Neuronal stem cell (in vitro differentiated cells): ENCODE measurements at regions not wholly inside any gene's neighbourhood (a gene's known extent, or its start where the extent isn't known, plus 50 kb on each side); places are given as distances from the start of the nearest gene placed in this dataset.

Experiments used
- DNase-seq: peaks from one replicate; pipeline ENCODE4 v3.0.0-alpha.2; 2013; ENCODE audit warnings: low spot score
- H2AFZ ChIP-seq: one replicate; pipeline ENCODE4 v1.6.1; 2013; ENCODE audit warnings: mild to moderate bottlenecking, low read length, inconsistent platforms
- H2AK5ac ChIP-seq: 2 replicates; pipeline ENCODE4 v1.6.1; 2013; ENCODE audit warnings: low read depth, mild to moderate bottlenecking, inconsistent platforms, low read length, moderate library complexity, mixed read lengths
- H2BK120ac ChIP-seq: 2 replicates; pipeline ENCODE4 v1.6.1; 2013; ENCODE audit warnings: low read depth, mild to moderate bottlenecking, inconsistent platforms, low read length, moderate library complexity, mixed read lengths
- H2BK12ac ChIP-seq: one replicate; pipeline ENCODE4 v1.6.1; 2013; ENCODE audit warnings: low read length, inconsistent platforms
- H2BK15ac ChIP-seq: 2 replicates; pipeline ENCODE4 v1.6.1; 2013; ENCODE audit warnings: mild to moderate bottlenecking, low read length, inconsistent platforms, mixed read lengths
- H2BK5ac ChIP-seq: one replicate; pipeline ENCODE4 v1.6.1; 2013; ENCODE audit warnings: inconsistent platforms, mild to moderate bottlenecking, low read length, moderate library complexity
- H3K14ac ChIP-seq: one replicate; pipeline ENCODE4 v1.6.1; 2013; ENCODE audit warnings: low read length, inconsistent platforms
- H3K18ac ChIP-seq: 2 replicates; pipeline ENCODE4 v1.6.1; 2013; ENCODE audit warnings: low read length, inconsistent platforms
- H3K23ac ChIP-seq: 2 replicates; pipeline ENCODE4 v1.6.1; 2013; ENCODE audit warnings: low read depth, mild to moderate bottlenecking, mixed read lengths, low read length, inconsistent platforms; ENCODE audit not compliant: poor library complexity
- H3K27ac ChIP-seq: replicated peaks from 3 replicates; pipeline ENCODE4 v1.5.1; 2013; ENCODE audit warnings: low read length, inconsistent platforms
- H3K27me3 ChIP-seq, 3 experiments: 2 replicates each; pipeline ENCODE4 v1.6.1; 2013; ENCODE audit warnings: low read length in 3 of 3, mild to moderate bottlenecking in 2 of 3, inconsistent platforms in 1 of 3, low read depth in 1 of 3, mixed read lengths in 1 of 3, moderate library complexity in 1 of 3; ENCODE audit not compliant: control insufficient read depth in 3 of 3, insufficient read depth in 3 of 3
- H3K36me3 ChIP-seq, 2 donors: replicated peaks in 1 of 2; 2 replicates each; pipeline ENCODE4 v1.6.1; 2013; ENCODE audit warnings: low read length in 2 of 2; ENCODE audit not compliant: control insufficient read depth in 2 of 2, insufficient read depth in 2 of 2
- H3K4ac ChIP-seq: 2 replicates; pipeline ENCODE4 v1.6.1; 2013; ENCODE audit warnings: inconsistent platforms, mild to moderate bottlenecking, low read length, moderate library complexity
- H3K4me1 ChIP-seq, 2 donors: 1 replicate in 1 of 2; 2 replicates in 1 of 2; pipeline ENCODE4 v1.6.1; 2013; ENCODE audit warnings: low read length in 2 of 2, low read depth in 1 of 2; ENCODE audit not compliant: control insufficient read depth in 2 of 2, insufficient read depth in 1 of 2
- H3K4me2 ChIP-seq: one replicate; pipeline ENCODE4 v1.6.1; 2013; ENCODE audit warnings: mild to moderate bottlenecking, low read length, inconsistent platforms; ENCODE audit not compliant: insufficient read depth, poor library complexity, severe bottlenecking
- H3K4me3 ChIP-seq, 2 donors: 2 replicates each; pipeline ENCODE4 v1.5.1; 2013; ENCODE audit warnings: low read length in 2 of 2, mild to moderate bottlenecking in 2 of 2, inconsistent platforms in 1 of 2, moderate library complexity in 1 of 2
- H3K79me1 ChIP-seq: one replicate; pipeline ENCODE4 v1.6.1; 2013; ENCODE audit warnings: low read depth, mild to moderate bottlenecking, inconsistent platforms, low read length, moderate library complexity
- H3K9ac ChIP-seq: one replicate; pipeline ENCODE4 v1.6.1; 2013; ENCODE audit warnings: mild to moderate bottlenecking, low read depth, low read length, inconsistent platforms; ENCODE audit not compliant: poor library complexity
- H3K9me3 ChIP-seq, 2 donors: replicated peaks in 1 of 2; 2 replicates each; pipeline versions ENCODE3 to v1.6.1; 2013; ENCODE audit warnings: low read length in 2 of 2, mild to moderate bottlenecking in 2 of 2, inconsistent platforms in 1 of 2, low read depth in 1 of 2, mixed read lengths in 1 of 2, moderate library complexity in 1 of 2; ENCODE audit not compliant: control insufficient read depth in 2 of 2, insufficient read depth in 1 of 2
- H4K8ac ChIP-seq: one replicate; pipeline ENCODE4 v1.6.1; 2013; ENCODE audit warnings: low read depth, mild to moderate bottlenecking, inconsistent platforms, low read length, moderate library complexity
- H4K91ac ChIP-seq: one replicate; pipeline ENCODE4 v1.6.1; 2013; ENCODE audit warnings: low read length, low read depth, mild to moderate bottlenecking, inconsistent platforms; ENCODE audit not compliant: poor library complexity
- WGBS, 2 donors: extraction: QIAGEN DNeasy Blood & Tissue Kit; methylation state at CpG; one replicate each; pipeline ENCODE4 v1.1.7; 2013; ENCODE audit warnings: missing lambda C conversion rate in 2 of 2, mixed read lengths in 1 of 2; ENCODE audit not compliant: insufficient read length in 2 of 2, insufficient replicate concordance in 1 of 2; ENCODE audit errors: extremely low coverage in 2 of 2; 5-methylcytosine and 5-hydroxymethylcytosine counted together

- H3K9me3 ChIP-seq: no peaks in the 10 kb centered on the region
- H4K8ac ChIP-seq: no peak overlapping the region
- no peak overlapping the region for H3K4me3 ChIP-seq
- H3K36me3 ChIP-seq: no peaks in the 10 kb centered on the region
- no peak overlapping the region for H2BK5ac ChIP-seq
- no peak overlapping the region for H4K91ac ChIP-seq
- H2BK15ac ChIP-seq: no peak overlapping the region
- no peaks in the 10 kb centered on the region for H3K79me1 ChIP-seq
- no peak overlapping the region for H2AK5ac ChIP-seq
- H2BK12ac ChIP-seq: no peak overlapping the region
- H3K9ac ChIP-seq: no peak overlapping the region
- no peak overlapping the region for H3K4me2 ChIP-seq
- no peak overlapping the region for H2BK120ac ChIP-seq
- H3K4me1 ChIP-seq: no peaks in the 10 kb centered on the region
- no peak overlapping the region for H3K14ac ChIP-seq
- H3K18ac ChIP-seq: no peak overlapping the region
- H2AFZ ChIP-seq: no peak overlapping the region
- H3K23ac ChIP-seq: no peak overlapping the region
- H3K4ac ChIP-seq: no peak overlapping the region
- no peak for DNase-seq
- no peaks in the 10 kb centered on the region for H3K27me3 ChIP-seq
- H3K27ac ChIP-seq: no peak overlapping the region
Observed at GRCh38 chrX:147342197-147342596, 527.7 kb upstream of the CXorf51A start.

DNA sequence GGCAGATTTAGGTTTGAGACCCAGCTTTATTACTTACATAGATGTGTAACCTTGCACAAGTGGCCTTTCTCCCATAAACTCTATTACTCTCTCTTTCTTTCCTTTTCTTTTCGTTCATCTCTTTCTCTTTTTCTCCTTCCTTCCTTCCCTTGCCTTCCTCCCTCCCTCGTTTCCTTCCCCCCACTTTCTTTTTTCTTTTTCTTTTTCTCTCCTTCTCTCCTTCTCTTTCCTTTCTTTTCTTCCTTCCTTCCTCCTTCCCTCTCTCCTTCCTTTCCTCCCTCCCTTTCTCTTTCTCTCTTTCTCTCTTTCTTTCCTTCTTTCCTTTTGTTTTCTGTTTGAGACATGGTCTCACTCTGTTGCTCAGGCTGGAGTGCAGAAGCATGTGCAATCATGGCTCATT lies 526.4 kb upstream of the CXorf51A start:
- Histone ChIP-seq H4K8ac (no peak overlapping the region), H3K27ac (no peak overlapping the region), H3K4me2 (no peak overlapping the region), H2AK5ac (no peak overlapping the region), H3K18ac (no peak overlapping the region), H3K4me3 (no peak overlapping the region), H2AFZ (no peak overlapping the region), H2BK12ac (no peak overlapping the region), H4K91ac (no peak overlapping the region), H2BK15ac (no peak overlapping the region), H3K9me3 (no peaks in the 10 kb centered on the region), H3K4me1 (no peaks in the 10 kb centered on the region), H3K23ac (no peak overlapping the region), H2BK5ac (no peak overlapping the region), H3K14ac (no peak overlapping the region), H2BK120ac (no peak overlapping the region), H3K36me3 (no peaks in the 10 kb centered on the region), H3K79me1 (no peaks in the 10 kb centered on the region), H3K4ac (no peak overlapping the region), H3K27me3 (no peaks in the 10 kb centered on the region), H3K9ac (no peak overlapping the region)
- WGBS, 2 donors: 90 to 100% methylated on average over 1 of the region's 2 CpGs
- no peak for DNase-seq

DNA sequence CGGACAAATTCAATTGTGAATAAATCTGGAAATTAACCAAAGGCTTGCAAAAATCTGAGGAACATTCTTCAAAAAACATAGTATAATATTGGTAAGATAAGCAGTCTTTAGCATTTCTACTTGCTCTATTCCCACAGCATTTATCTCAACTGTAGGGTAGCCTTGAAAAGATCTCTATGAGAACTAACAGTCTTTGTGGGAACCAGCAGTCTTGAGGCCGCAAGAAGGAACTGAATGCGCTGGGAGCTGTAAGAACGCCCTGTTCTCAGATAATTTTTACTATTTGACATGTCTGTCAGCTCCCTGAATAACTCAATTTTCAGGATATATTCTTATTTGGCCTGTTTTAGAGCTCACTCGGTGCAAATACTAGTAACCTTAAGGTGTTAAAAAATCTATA lies 519.3 kb upstream of the CXorf51A start:
- Histone ChIP-seq H3K4ac (no peak overlapping the region), H3K4me3 (no peak overlapping the region), H3K27me3 (no peaks in the 10 kb centered on the region), H2BK12ac (no peak overlapping the region), H3K14ac (no peak overlapping the region), H3K4me2 (no peak overlapping the region), H2BK15ac (no peak overlapping the region), H3K27ac (no peak overlapping the region), H2AK5ac (no peak overlapping the region), H3K18ac (no peak overlapping the region), H3K36me3 (no peaks in the 10 kb centered on the region), H3K9ac (no peak overlapping the region), H3K23ac (no peak overlapping the region), H4K8ac (no peak overlapping the region), H4K91ac (no peak overlapping the region), H3K4me1 (no peaks in the 10 kb centered on the region), H2AFZ (no peak overlapping the region), H2BK5ac (no peak overlapping the region), H3K9me3 (no peaks in the 10 kb centered on the region), H3K79me1 (no peaks in the 10 kb centered on the region), H2BK120ac (no peak overlapping the region)
- DNase-seq: no peak
- WGBS, 2 donors: no CpG with 5 or more reads among the region's 5 CpGs

- Histone ChIP-seq H3K18ac (no peak overlapping the region), H4K8ac (no peak overlapping the region), H3K9me3 (no peaks in the 10 kb centered on the region), H2BK120ac (no peak overlapping the region), H3K9ac (no peak overlapping the region), H2BK5ac (no peak overlapping the region), H3K4me1 (no peaks in the 10 kb centered on the region), H3K4me2 (no peak overlapping the region), H3K27ac (no peak overlapping the region), H3K4me3 (no peak overlapping the region), H3K27me3 (no peaks in the 10 kb centered on the region), H2AFZ (no peak overlapping the region), H2BK15ac (no peak overlapping the region), H3K4ac (no peak overlapping the region), H3K36me3 (no peaks in the 10 kb centered on the region), H3K23ac (no peak overlapping the region), H4K91ac (no peak overlapping the region), H3K79me1 (no peaks in the 10 kb centered on the region), H3K14ac (no peak overlapping the region), H2BK12ac (no peak overlapping the region), H2AK5ac (no peak overlapping the region)
- WGBS, 2 donors: no CpG with 5 or more reads among the region's 3 CpGs
- no peak for DNase-seq
Observed at GRCh38 chrX:147322496-147322895, 508.0 kb upstream of the CXorf51A start.
